Neural cell (in vitro differentiated cells): ENCODE measurements at regions not wholly inside any gene's neighbourhood (a gene's known extent, or its start where the extent isn't known, plus 50 kb on each side); places are given as distances from the start of the nearest gene placed in this dataset.
A peak's percentile ranks its signal among the peaks of the same experiment; 100 is the strongest.

Experiments
- H2AFZ ChIP-seq: fragments of 200-600, 300-800 bp; sonication (generic), shearing (Covaris generic); 2 replicates; pipeline ENCODE4 v1.6.0; 2014; ENCODE audit warnings: low read depth, mild to moderate bottlenecking, antibody characterized with exemption, low read length, moderate library complexity
- H3F3A ChIP-seq: fragments of 200-600 bp; shearing (Covaris generic); 2 replicates; pipeline ENCODE4 v1.6.1; 2016; ENCODE audit warnings: mild to moderate bottlenecking, moderate library complexity, mixed read lengths, antibody characterized with exemption, low read length; ENCODE audit not compliant: insufficient read depth, poor library complexity, severe bottlenecking
- H3K27ac ChIP-seq: fragments of 200-600, 300-800 bp; sonication (generic), shearing (Covaris generic); 2 replicates; pipeline ENCODE4 v1.5.1; 2014; ENCODE audit warnings: mild to moderate bottlenecking, low read length, moderate library complexity
- H3K27me3 ChIP-seq: fragments of 300-800, 200-600 bp; sonication (generic), shearing (Covaris generic); 2 replicates; pipeline ENCODE4 v1.6.0; 2014; ENCODE audit warnings: mild to moderate bottlenecking, low read depth, low read length, moderate library complexity; ENCODE audit not compliant: insufficient read depth
- H3K36me3 ChIP-seq: fragments of 300-800, 200-600 bp; sonication (generic), shearing (Covaris generic); 2 replicates; pipeline ENCODE4 v1.5.1; 2014; ENCODE audit warnings: mild to moderate bottlenecking, antibody characterized with exemption, low read length, moderate library complexity; ENCODE audit not compliant: insufficient read depth
- H3K4me2 ChIP-seq: fragments of 300-800, 200-600 bp; sonication (generic), shearing (Covaris generic); 2 replicates; pipeline ENCODE4 v1.6.0; 2014; ENCODE audit warnings: mild to moderate bottlenecking, low read length
- H3K4me3 ChIP-seq: fragments of 300-800, 200-600 bp; sonication (generic), shearing (Covaris generic); 2 replicates; pipeline ENCODE4 v1.5.1; 2014; ENCODE audit warnings: mild to moderate bottlenecking, low read length, moderate library complexity
- H3K79me2 ChIP-seq: fragments of 200-600 bp; shearing (Covaris generic); replicated peaks from 2 replicates; pipeline ENCODE4 v1.6.0; 2014; ENCODE audit warnings: mild to moderate bottlenecking, low read length, moderate library complexity; ENCODE audit not compliant: insufficient read depth
- H3K9ac ChIP-seq: fragments of 300-800, 200-600 bp; sonication (generic), shearing (Covaris generic); 2 replicates; pipeline ENCODE4 v1.6.1; 2016; ENCODE audit warnings: mild to moderate bottlenecking, low read length, mixed read lengths
- H3K9me2 ChIP-seq: fragments of 200-600 bp; shearing (Covaris generic); 2 replicates; pipeline ENCODE4 v1.6.1; 2016; ENCODE audit warnings: mild to moderate bottlenecking, low read length, mixed read lengths; ENCODE audit not compliant: insufficient read depth
- H3K9me3 ChIP-seq: fragments of 200-600, 300-800 bp; sonication (generic), shearing (Covaris generic); 2 replicates; pipeline ENCODE4 v1.6.1; 2016; ENCODE audit warnings: mild to moderate bottlenecking, mixed run types, low read length, moderate library complexity, mixed read lengths
- H4K20me1 ChIP-seq: fragments of 200-600 bp; shearing (Covaris generic); 2 replicates; pipeline ENCODE4 v1.6.1; 2016; ENCODE audit warnings: mild to moderate bottlenecking, mixed run types; ENCODE audit not compliant: insufficient read depth
- EP300 ChIP-seq: fragments of 450-650 bp; conservative IDR thresholded peaks from 2 replicates; pipeline ENCODE4 v1.6.1; 2014; ENCODE audit warnings: antibody characterized with exemption, mild to moderate bottlenecking, moderate library complexity; ENCODE audit not compliant: poor library complexity, severe bottlenecking
- EZH2 ChIP-seq: fragments of 200-600, 300-800 bp; shearing (Covaris generic), sonication (generic); IDR thresholded peaks from 2 replicates; pipeline ENCODE4 v1.6.1; 2014; ENCODE audit warnings: antibody characterized with exemption, low read length, borderline replicate concordance, mild to moderate bottlenecking; ENCODE audit not compliant: insufficient read depth, poor library complexity, severe bottlenecking
- MXI1 ChIP-seq: fragments of 450-650 bp; conservative IDR thresholded peaks from 2 replicates; pipeline ENCODE4 v1.6.1; 2014; ENCODE audit warnings: antibody characterized with exemption, mild to moderate bottlenecking; ENCODE audit not compliant: poor library complexity, severe bottlenecking
- POLR2AphosphoS5 ChIP-seq: IDR thresholded peaks from 2 replicates; pipeline ENCODE4 v1.6.1; 2012
- RAD21 ChIP-seq: fragments of 450-650 bp; conservative IDR thresholded peaks from 2 replicates; pipeline ENCODE4 v1.6.1; 2014; ENCODE audit warnings: antibody characterized with exemption, mild to moderate bottlenecking, moderate library complexity
- REST ChIP-seq: IDR thresholded peaks from 2 replicates; pipeline ENCODE4 v1.6.1; 2012; ENCODE audit warnings: borderline replicate concordance
- SMC3 ChIP-seq: fragments of 450-650 bp; conservative IDR thresholded peaks from 2 replicates; pipeline ENCODE4 v1.6.1; 2014; ENCODE audit warnings: antibody characterized with exemption, mild to moderate bottlenecking, moderate library complexity; ENCODE audit not compliant: poor library complexity
- TAF1 ChIP-seq: IDR thresholded peaks from 2 replicates; pipeline ENCODE4 v1.6.1; 2012; ENCODE audit warnings: low read depth
- TF ChIP-seq, protein P1 (sequence below): fragments of 450-650 bp; IDR thresholded peaks from 2 replicates; pipeline ENCODE4 v1.5.1; 2014; ENCODE audit warnings: antibody characterized with exemption, mild to moderate bottlenecking, moderate library complexity; ENCODE audit not compliant: poor library complexity, severe bottlenecking

DNA sequence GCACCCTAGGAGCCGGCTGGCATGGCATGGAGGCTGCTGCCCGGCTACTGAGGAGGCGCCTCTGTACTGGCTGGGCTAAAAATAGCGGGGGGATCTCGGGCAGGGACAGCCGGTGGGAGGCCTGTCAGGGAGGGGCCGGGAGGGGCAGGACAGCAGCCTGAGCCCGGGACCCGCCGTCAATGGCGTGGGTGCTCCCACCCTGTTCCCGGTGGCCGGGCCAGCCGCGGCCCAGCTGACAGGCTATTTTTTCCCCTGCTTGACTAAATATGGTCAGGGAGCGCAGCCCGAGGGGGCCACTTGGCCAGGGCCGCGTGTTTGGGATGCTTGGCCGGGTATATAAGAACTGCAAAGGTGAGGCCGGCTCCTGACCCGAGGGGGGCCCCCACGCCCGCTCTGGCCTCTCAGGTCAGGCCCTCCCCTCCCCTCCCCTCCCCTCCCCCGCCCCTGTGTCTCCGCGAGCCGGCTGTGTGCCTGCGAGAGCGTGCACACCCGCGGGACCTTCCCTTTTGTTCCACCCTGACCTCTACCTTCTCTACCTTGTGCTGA lies 74.4 kb upstream of the GATA5 start:
- H3K27me3 ChIP-seq, result peaks cover 26% of the 10 kb centered on the region

GRCh38 chr20:62551407-62552323 lies 75.9 kb upstream of the GATA5 start:
- Histone ChIP-seq H3K27ac (no peak overlapping the region), H3F3A (no peaks in the 10 kb centered on the region), H3K9me2 (no peaks in the 10 kb centered on the region), H3K4me3 (peak overlapping the region; percentile 59), H2AFZ (no peak overlapping the region), H3K27me3 (peaks cover 26% of the 10 kb centered on the region), H3K36me3 (no peaks in the 10 kb centered on the region), H3K9me3 (no peaks in the 10 kb centered on the region), H3K9ac (no peak overlapping the region), H3K79me2 (no peaks in the 10 kb centered on the region), H4K20me1 (no peaks in the 10 kb centered on the region), H3K4me2 (no peak overlapping the region)
- TF ChIP-seq MXI1, result no peak
- TF ChIP-seq, protein P1, sequence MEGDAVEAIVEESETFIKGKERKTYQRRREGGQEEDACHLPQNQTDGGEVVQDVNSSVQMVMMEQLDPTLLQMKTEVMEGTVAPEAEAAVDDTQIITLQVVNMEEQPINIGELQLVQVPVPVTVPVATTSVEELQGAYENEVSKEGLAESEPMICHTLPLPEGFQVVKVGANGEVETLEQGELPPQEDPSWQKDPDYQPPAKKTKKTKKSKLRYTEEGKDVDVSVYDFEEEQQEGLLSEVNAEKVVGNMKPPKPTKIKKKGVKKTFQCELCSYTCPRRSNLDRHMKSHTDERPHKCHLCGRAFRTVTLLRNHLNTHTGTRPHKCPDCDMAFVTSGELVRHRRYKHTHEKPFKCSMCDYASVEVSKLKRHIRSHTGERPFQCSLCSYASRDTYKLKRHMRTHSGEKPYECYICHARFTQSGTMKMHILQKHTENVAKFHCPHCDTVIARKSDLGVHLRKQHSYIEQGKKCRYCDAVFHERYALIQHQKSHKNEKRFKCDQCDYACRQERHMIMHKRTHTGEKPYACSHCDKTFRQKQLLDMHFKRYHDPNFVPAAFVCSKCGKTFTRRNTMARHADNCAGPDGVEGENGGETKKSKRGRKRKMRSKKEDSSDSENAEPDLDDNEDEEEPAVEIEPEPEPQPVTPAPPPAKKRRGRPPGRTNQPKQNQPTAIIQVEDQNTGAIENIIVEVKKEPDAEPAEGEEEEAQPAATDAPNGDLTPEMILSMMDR, result no peak
- TF ChIP-seq POLR2AphosphoS5, result no peak
- TF ChIP-seq EP300, result no peak
- no peak for TF ChIP-seq TAF1
- no peak for TF ChIP-seq REST

More for the DNA sequence above, 74.4 kb upstream of the GATA5 start:
- no peak overlapping the region for H3K4me2 ChIP-seq
- H3K36me3 ChIP-seq, result no peaks in the 10 kb centered on the region
- no peaks in the 10 kb centered on the region for H3K79me2 ChIP-seq
- H3K27ac ChIP-seq, result no peak overlapping the region
- peak overlapping the region; percentile 23 for H3K9ac ChIP-seq
- no peaks in the 10 kb centered on the region for H3F3A ChIP-seq
- peak overlapping the region; percentile 59 for H3K4me3 ChIP-seq
- H2AFZ ChIP-seq, result no peak overlapping the region
- H4K20me1 ChIP-seq, result no peaks in the 10 kb centered on the region
- no peaks in the 10 kb centered on the region for H3K9me3 ChIP-seq
- H3K9me2 ChIP-seq, result no peaks in the 10 kb centered on the region
- TF ChIP-seq EP300, result no peak
- no peak for TF ChIP-seq SMC3
- no peak for TF ChIP-seq EZH2
- no peak for TF ChIP-seq REST
- no peak for TF ChIP-seq MXI1
- no peak for TF ChIP-seq RAD21
- no peak for TF ChIP-seq TAF1
- no peak for TF ChIP-seq POLR2AphosphoS5
- TF ChIP-seq, protein P1, result no peak
